C1 segment of cervical spinal cord (tissue), 14 donors: ENCODE measurements at regions not wholly inside any gene's neighbourhood (a gene's known extent, or its start where the extent isn't known, plus 50 kb on each side); places are given as distances from the start of the nearest gene placed in this dataset.

ENCODE experiments used
- DNase-seq, 14 donors: peaks; one replicate each; lab custom pipeline; 2025; lab: John Stamatoyannopoulos, UW

DNA sequence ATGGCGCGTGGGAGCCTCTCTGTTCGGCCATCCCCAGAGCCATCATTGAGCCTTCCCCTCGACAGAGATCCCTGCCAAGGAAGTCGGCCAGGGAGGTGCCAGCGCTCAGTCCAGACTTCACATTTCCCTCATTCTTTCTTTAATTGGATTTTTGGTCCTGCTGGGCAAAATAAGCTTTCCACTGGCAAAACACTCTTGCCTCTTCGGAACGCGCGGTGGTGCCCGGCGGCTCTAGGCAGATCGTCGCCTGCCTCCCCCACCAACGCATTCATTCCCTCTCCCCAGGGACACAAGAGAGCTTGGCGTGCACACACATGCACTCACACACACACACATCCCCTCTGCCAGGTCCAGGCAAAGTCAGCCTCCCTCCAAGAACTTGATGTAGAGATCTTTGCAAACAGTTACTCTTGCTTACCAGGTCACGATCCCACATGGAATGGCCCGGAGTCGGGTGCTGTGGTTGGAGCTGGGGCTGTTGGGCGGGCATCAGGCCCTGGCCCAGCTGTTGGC lies 257.1 kb downstream of the BCOR start:
- peak in 5 of 14 donors; percentile 4 to 77 (median 33) for DNase-seq

GRCh38 chrX:39841604-39842003 lies 256.2 kb downstream of the BCOR start:
- no peak for DNase-seq

GRCh38 chrX:39842281-39842973 lies 255.3 kb downstream of the BCOR start:
- DNase-seq, result no peak

DNA sequence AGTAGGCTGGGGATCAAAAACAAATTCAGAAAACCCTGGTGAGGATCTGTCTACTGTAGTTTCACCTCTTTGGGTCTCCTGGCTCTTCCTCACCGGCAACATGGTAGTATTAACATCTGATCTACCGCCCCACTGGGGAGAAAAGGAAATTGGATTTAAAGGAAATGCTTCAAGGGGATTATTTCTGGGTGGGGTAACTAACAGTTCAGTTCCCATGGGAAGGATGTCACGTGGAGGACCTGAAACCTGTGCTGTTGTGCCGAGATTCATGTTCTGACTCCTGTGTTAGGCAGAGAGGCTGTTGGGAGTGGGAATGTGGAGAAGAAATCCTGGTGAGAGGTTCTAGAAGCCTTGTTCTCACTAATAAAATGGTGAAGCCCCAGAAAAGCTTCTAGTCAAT lies 254.4 kb downstream of the BCOR start:
- DNase-seq, result no peak

DNA sequence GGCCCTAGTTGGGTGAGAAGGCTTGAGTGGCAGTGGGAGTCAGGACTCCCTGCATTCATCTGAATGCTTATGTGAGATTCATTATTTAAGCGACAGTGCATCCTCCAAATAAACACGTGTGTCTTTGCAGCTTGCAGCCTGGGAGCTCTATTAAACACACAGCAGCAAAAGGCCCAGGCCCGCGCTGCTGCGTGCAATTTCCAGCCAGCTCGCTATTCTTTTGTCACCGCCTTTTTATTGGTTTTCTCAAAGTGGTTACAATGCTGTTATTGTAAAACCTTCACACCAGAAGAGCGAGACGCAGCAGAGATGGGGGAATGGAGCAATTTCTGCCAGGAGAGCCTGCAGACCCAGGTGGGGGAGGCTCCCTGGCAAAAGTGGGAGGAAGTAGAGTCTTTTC lies 252.5 kb downstream of the BCOR start:
- no peak for DNase-seq

DNA sequence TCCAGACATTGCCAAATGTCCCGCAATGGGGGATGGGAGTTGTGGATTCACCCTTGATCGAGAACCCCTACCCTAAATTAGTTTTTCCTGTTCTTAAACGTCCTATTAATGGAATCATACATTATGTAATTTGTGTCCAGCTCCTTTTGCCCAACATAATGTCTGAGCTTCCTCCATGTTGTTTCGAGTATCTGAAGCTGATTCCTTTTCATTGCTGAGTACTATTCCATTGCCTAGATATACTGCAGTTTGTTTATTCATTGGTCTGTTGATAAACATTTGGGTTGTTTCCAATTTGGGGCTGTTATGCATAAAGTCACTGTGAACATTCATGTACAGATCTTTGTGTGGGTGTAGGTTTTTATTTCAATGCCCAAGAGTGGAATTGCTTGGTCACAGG lies 251.3 kb downstream of the BCOR start:
- DNase-seq, result no peak

DNA sequence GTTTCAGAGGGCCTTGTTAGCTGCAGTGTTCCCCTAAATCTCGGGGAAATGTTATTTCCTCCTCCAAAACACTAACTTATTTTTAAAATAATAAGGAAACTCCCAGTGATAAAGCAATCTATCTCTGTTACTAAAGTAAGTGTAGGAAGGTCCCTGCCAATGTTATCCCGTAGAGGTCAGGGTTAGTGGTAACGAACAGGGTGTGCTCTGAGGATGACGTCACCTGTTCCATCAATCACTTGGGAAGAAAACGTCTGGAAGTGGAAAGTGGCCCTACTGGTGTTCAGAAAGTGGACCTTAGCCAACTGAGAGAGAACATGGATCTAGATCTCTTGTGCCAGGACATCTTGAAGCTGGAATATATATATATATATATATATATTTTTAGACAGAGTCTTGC lies 249.5 kb downstream of the BCOR start:
- DNase-seq, result no peak

DNA sequence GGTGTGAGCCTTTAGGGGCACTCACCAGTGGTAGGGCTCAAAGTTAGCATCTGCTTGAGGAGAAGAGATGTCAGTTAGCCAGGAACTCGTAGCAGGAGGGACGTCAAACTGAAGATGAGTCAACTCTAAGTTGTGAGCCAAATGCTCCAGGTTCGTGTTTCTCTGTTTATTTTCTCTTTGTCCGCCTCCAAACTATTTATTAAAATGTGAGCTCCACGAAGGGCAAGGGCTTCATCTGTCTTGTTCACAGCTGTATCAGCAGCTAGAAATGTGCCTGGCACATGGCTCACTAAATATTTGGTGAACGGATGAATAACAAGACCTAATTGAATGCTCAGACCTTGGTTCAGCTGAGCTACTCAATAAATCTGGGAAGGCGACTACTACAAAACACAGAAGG lies 248.9 kb downstream of the BCOR start:
- DNase-seq, result no peak

DNA sequence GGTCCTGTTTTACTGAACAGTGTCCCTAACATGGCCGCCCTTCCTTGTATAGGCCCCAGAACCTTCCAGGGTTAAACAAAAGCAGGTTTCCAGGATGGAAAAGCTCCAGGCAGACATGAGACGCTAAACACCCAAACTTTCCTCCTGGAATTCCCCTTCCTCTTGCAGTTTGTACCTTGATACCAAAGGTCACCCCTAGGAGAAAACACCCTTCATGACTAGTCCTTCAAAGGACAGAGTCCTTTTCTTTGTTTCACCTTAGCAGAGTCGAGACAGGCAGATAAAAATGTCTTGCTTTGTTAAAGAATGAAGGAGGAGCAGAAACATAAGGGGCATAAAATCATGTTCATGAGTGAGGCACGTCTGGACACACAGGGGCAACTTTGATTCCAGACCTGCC lies 247.5 kb downstream of the BCOR start:
- no peak for DNase-seq

GRCh38 chrX:39850630-39851152 lies 247.1 kb downstream of the BCOR start:
- DNase-seq, result no peak

DNA sequence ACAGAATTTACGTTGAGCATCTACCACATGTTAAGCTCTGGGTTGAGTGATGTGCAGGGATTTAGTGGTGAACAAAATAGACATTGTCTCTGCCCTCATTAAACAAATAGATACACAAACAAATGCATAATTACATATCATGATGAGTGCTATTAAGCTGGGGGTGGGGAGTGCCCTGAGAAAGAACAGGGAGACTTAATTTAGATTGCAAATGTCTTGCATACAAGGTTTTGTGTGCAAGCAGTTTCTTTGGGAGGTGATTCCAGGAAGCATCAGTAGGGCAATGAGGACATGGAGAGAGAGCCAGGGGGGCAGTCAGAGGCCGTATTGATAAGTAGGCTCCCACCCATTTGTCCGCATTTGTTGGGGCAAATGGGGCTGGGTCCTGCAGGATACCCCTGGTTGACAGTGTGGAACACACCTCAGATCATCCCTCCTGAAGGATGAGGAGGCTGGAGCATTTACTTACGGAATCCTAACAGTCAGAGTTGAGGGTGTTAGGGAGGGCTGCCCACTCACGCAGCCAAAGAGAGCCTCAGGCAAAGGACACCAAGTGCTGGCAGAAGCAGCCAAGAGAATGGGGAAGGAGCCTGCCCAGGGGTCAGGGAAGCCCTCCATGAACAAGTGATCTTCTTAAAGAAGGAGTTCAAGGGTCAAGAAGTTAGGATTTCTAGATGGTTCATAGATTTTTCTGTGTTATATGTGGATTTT lies 245.9 kb downstream of the BCOR start:
- DNase-seq, result no peak

- DNase-seq, result no peak
Observed at GRCh38 chrX:39852491-39852890, 245.3 kb downstream of the BCOR start.

DNA sequence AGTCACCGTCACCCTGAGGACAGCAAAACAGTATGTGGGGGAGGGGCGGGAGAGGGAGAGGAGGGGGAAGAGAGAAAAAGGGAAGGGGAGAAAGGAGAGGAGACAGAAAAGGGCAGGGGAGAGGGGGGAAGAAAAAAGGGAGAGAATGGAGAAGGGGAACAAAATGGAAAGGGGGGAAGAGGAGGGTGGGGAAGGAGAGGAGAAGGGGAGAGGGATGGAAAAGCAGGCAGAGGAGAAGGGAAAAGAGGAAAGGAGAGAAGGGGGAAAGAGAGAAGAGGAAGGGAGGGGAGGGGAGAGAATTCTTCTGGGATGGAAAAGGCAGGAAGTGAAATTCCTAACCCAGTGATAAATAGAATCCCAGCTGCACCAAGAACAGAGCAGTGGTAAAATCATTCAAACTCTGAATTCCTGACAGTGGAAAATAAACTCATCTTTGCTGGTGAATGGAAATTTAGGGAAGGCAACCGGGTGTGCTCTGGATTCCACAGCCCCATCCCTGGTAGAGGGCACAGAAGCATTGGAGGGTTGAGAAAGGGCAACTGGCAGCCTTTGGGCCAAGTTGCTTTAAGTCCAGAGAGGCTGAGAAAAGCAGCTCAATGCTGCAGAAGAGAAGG lies 244.2 kb downstream of the BCOR start:
- DNase-seq, result no peak

DNA sequence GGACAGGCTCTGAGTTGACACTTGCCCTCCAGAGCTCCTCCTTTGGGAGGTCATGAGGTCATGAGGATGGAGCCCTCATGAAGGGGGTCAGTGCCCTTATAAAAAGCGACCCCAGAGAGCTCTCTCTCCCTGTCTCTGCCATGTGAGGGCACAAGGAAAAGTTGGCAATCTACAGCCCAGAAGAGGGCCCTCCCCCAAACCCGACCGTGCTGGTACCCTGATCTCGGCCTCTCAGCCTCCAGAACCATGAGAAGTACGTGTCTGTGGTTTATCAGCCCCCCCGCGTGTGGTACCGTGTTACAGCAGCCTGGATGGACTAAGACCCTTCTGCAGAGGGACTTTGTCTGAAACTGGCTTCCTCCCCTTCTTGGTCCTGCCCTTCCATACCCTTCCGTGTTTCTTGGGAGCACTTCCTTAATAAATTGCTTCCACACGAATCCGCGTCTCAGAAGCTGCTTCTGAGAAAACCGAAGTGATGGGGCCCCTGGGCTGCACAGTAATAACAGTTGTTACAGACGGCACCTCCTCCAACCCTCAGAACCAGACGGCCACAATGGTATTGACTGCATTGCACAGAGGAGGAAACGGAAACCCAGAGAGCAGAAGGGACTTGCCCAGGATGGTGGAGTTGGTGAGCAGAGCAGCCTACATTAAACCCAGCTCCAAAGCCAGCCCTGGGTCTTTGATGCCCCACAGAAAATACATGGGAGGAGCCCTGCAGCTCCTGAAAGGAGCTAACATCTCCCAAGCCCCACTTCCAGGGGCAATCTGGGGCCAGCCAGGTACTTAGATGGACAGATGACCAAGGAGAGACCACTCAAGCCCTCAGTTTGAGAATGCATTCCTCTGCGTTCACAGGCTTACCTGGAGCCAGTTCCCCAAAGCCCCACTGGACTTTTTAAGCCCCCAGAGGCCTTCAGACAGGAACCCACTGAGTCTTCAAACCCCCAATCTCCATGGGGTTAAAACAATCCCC lies 242.7 kb downstream of the BCOR start:
- no peak for DNase-seq

DNA sequence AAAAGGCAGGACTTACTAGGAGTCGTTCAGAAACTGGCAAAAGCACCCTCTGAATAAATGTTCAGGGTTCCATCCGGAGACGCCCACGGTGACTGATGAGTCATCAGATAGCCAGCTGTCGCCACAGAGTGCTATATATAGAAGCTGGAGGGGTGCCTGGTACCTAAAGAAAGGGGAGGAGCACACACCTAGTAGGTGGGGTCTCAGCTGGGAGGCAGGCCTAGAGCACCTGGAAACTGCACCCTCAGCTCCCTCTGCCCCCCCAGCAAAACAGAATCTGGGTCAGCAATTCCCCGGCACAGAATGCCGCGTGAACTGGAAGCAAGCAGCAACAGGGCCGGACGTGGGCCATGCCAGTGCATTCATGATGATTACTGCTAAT lies 242.0 kb downstream of the BCOR start:
- DNase-seq, result peak in 1 of 14 donors; percentile 2

DNA sequence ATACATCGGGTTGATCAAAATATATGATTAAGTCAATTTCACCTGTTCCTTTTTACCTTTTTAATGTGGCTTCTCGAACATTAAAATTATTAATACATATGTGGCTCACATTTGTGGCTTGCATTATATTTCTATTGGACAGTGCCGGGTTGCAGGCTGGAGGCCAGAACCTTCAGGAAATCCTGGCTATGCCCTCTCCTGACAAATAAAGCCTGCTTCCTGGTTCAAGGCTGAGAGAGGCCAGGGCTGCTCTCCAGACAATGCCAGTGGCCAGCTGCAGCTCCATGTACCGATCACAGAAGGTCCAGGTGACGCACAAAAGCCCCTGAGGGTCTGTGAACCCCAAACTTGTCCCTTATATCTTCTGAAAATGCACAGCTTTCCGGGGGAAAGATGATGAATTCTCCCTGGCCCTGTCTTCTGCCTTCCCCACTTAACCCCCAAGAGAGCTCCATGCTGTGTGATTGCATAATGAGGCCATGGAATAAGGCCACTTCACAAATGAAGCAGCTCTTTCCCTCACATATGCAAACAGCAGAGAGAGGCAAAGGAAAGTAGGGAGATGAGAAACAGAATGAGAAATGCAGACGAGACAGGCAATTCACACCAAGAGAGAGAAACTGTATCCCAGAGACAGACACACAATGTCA lies 241.2 kb downstream of the BCOR start:
- no peak for DNase-seq

GRCh38 chrX:39857780-39858179 lies 240.0 kb downstream of the BCOR start:
- no peak for DNase-seq

DNA sequence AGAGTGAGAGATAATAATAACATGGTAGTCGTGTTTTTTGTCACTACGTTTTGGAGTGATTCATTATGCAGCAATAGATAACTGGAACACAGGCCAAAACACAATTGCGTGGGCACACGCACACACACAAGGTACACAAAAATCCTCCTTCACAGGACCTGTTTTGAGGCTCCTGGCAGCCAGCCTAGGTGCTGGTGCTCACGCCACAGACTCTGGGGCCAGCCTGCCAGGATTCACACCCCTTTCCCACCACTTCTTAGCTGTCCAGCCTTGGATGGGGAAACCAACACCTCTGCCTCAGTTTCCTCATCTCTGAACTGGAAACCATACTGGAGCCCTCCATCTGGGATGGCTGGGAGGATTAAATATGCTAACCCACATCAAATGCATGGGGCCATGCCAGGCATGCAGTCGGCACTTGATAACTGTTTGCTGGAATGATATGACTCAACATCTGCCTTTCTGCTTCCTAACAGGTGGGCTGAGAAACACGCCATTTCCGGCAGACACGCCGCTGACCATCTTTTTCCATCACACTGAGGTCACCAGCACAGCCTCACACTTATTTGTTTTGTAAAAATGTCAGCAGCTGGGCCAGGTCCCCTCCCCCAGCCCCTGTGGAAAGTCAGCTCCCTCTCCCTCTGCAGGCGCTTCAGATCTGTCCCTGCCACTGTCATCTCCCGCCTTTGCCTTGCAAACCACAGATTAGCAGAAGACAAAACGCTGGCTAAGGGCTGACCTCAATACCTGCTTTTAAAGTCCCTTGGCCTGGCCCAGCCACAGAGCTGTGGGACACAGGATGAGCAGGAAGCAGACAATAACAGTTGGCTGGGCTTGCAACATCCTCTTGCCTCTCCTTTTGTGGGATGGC lies 237.5 kb downstream of the BCOR start:
- DNase-seq, result no peak

DNA sequence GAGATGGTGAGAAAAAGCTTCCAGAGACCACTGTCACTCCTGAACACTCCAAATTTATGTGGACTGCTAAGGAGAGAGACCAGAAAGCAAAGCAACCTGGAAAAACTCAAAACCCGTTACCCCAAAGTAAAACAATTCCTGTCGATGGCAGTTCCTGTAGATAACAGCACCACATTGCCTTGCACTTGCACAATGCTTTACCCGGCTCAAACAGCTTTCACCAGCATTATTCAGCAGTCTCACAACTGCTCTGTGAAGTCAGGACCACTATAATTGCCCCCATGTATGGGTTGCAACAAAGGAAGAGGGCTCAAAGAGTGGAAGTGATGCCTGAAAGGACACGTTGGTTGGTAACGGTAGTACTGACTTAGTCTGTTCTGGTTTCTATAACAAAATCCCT lies 234.8 kb downstream of the BCOR start:
- DNase-seq, result no peak

GRCh38 chrX:39866229-39866628 lies 231.5 kb downstream of the BCOR start:
- no peak for DNase-seq
